ENCODE measurements at regions not wholly inside any gene's neighbourhood (a gene's known extent, or its start where the extent isn't known, plus 50 kb on each side); places are given as distances from the start of the nearest gene placed in this dataset.

DNA sequence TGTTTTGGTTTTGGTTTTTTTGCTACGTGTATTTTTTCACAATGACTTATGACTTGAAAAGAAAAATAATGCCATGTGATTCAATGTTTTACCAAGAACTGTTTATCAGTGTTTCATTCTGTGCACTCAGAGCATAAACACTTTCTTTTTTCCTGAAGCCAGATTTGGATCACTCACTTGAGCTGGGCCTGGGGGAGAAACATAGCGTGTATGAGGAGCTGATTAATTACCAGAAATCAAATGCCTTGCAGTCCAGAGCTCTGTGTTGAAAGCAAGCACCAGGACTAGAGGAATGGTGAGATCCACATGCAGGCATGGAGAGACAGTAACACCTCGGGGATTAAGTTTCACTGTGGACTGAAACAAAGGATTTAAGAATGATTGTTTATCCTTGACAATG lies 642.1 kb upstream of the ADGRL2 start:
- Histone ChIP-seq H3K27ac (no peak overlapping the region), H3K36me3 (no peaks in the 10 kb centered on the region), H3K4me1 (no peaks in the 10 kb centered on the region), H3K9me3 (no peaks in the 10 kb centered on the region), H3K4me3 (no peak overlapping the region), H3K27me3 (no peaks in the 10 kb centered on the region)
- intact Hi-C loops (cut with DNase I) = no loop called here
- 25 to 26% methylated on average over 3 of the region's 3 CpGs for WGBS, 2 donors
- DNase-seq = no peak
- TF ChIP-seq POLR2A (IDR thresholded peaks at IDR 0.05) = no peak
- TF ChIP-seq, protein P1, sequence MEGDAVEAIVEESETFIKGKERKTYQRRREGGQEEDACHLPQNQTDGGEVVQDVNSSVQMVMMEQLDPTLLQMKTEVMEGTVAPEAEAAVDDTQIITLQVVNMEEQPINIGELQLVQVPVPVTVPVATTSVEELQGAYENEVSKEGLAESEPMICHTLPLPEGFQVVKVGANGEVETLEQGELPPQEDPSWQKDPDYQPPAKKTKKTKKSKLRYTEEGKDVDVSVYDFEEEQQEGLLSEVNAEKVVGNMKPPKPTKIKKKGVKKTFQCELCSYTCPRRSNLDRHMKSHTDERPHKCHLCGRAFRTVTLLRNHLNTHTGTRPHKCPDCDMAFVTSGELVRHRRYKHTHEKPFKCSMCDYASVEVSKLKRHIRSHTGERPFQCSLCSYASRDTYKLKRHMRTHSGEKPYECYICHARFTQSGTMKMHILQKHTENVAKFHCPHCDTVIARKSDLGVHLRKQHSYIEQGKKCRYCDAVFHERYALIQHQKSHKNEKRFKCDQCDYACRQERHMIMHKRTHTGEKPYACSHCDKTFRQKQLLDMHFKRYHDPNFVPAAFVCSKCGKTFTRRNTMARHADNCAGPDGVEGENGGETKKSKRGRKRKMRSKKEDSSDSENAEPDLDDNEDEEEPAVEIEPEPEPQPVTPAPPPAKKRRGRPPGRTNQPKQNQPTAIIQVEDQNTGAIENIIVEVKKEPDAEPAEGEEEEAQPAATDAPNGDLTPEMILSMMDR (IDR thresholded peaks at IDR 0.05) = no peak

DNA sequence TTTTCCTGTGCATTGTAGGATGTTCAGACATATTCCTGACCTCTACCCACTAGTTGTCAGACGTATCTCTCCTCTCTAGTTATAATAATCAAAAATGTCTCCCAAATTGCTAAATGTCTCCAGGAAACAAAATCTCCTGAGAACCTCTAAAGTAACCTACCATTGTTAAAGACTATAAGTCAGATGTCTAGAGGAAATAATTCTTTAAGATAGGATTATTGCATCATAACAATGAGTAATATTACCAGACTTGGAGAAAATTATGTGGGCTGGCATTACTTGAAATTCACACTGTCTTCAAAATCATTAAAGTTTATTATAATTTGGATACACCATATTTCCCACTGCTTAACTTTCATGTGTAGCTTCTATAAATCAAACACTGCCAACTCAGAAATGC lies 643.0 kb upstream of the ADGRL2 start:
- intact Hi-C loops (cut with DNase I) = no loop called here
- no peak for TF ChIP-seq POLR2A (IDR thresholded peaks at IDR 0.05)
- TF ChIP-seq, protein P1 (IDR thresholded peaks at IDR 0.05) = no peak
- no peak overlapping the region for H3K27ac ChIP-seq
- H3K4me3 ChIP-seq = no peak overlapping the region
- no peak for DNase-seq
- no peaks in the 10 kb centered on the region for H3K36me3 ChIP-seq
- WGBS, 2 donors = 25 to 43% methylated on average over 1 of the region's 1 CpG
- no peaks in the 10 kb centered on the region for H3K4me1 ChIP-seq
- no peaks in the 10 kb centered on the region for H3K9me3 ChIP-seq
- H3K27me3 ChIP-seq = no peaks in the 10 kb centered on the region

DNA sequence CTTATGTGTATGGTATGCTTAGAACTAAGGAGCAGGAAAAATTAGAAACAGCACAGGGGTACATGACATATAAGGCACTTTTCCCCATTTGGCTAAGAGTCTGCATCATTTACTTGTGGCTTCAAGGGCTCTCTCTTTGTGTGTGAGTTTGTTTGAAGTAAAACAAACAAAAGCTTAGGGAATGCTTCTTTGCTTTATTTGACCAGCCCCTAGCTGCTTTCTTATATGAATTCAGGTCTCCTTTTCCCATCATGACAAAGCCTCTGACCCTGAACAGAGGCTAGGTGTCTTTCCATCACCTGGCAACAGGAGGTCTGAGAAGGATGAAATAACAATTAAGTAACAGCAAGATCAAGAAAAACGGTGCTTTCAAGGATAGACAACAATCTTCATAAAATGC lies 643.8 kb upstream of the ADGRL2 start:
- Histone ChIP-seq H3K9me3 (no peaks in the 10 kb centered on the region), H3K4me3 (no peak overlapping the region), H3K27ac (no peak overlapping the region), H3K36me3 (no peaks in the 10 kb centered on the region), H3K27me3 (no peaks in the 10 kb centered on the region), H3K4me1 (no peaks in the 10 kb centered on the region)
- TF ChIP-seq, protein P1 (IDR thresholded peaks at IDR 0.05) = no peak
- no peak for TF ChIP-seq POLR2A (IDR thresholded peaks at IDR 0.05)
- no peak for DNase-seq
- intact Hi-C loops (cut with DNase I) = no loop called here
- WGBS, 2 donors = 57 to 61% methylated on average over 1 of the region's 1 CpG

DNA sequence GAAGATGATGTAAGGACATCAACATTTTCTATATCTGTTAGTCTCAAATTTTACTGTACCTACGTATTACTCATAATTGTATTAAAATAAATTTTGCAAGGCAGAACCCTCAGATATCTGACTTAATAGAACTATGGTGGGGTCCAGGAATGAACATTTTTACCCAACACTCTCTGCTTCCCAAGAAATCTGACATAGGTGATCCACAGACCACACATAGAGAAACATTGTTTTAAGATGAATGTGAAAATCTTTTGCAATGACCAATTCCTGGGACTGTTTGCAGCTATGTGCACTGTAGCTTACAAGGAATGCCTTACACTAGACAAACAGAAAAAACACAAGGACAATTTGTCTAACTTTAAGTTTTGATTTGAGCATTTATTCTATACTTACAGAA lies 645.6 kb upstream of the ADGRL2 start:
- H3K9me3 ChIP-seq = no peaks in the 10 kb centered on the region
- no peak overlapping the region for H3K27ac ChIP-seq
- no peaks in the 10 kb centered on the region for H3K27me3 ChIP-seq
- H3K36me3 ChIP-seq = no peaks in the 10 kb centered on the region
- no peaks in the 10 kb centered on the region for H3K4me1 ChIP-seq
- DNase-seq = no peak
- H3K4me3 ChIP-seq = no peak overlapping the region
- intact Hi-C loops (cut with DNase I) = no loop called here
- TF ChIP-seq, protein P1 (IDR thresholded peaks at IDR 0.05) = no peak
- no peak for TF ChIP-seq POLR2A (IDR thresholded peaks at IDR 0.05)
- 87 to 100% methylated on average over 1 of the region's 1 CpG for WGBS, 2 donors

DNA sequence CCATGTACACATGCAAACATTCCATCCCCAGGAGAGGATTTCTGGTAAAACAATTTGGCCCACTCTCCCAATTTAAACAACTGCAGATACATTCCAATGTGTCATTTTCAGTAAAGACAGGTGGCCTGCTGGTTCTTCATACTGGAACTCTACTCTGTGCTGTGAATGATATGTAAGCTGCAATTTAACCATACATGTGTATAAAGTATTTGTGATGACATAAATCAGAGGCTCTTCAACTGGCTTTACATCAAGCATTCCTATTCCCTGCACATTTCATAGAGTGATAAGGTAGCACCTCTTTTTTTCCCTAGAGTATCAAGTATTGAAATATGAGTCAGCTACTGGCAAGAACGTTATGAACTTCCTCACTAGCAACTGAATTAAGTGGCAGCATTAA lies 649.5 kb upstream of the ADGRL2 start:
- WGBS, 2 donors = 5 to 7% methylated on average over 1 of the region's 1 CpG
- no peaks in the 10 kb centered on the region for H3K27me3 ChIP-seq
- H3K27ac ChIP-seq = no peak overlapping the region
- no peak overlapping the region for H3K4me3 ChIP-seq
- H3K9me3 ChIP-seq = no peaks in the 10 kb centered on the region
- H3K4me1 ChIP-seq = no peaks in the 10 kb centered on the region
- TF ChIP-seq, protein P1 (IDR thresholded peaks at IDR 0.05) = no peak
- TF ChIP-seq POLR2A (IDR thresholded peaks at IDR 0.05) = no peak
- H3K36me3 ChIP-seq = no peaks in the 10 kb centered on the region
- DNase-seq = no peak
- intact Hi-C loops (cut with DNase I) = no loop called here
